Fibroblast of mammary gland (primary cell): ENCODE measurements at regions not wholly inside any gene's neighbourhood (a gene's known extent, or its start where the extent isn't known, plus 50 kb on each side); places are given as distances from the start of the nearest gene placed in this dataset.
A peak's percentile ranks its signal among the peaks of the same experiment; 100 is the strongest.

Experiments used
- DNase-seq: peaks from one replicate; pipeline ENCODE4 v3.0.0-alpha.2; 2010; ENCODE audit warnings: low read depth
- H3K4me3 ChIP-seq: 2 replicates; pipeline ENCODE4 v1.5.1; 2011; ENCODE audit warnings: low read depth, mild to moderate bottlenecking, low read length, moderate library complexity; ENCODE audit not compliant: control insufficient read depth
- CTCF ChIP-seq: conservative IDR thresholded peaks from 2 replicates; pipeline ENCODE4 v1.5.1; 2011; ENCODE audit warnings: low read depth, low read length, inconsistent platforms; ENCODE audit not compliant: control insufficient read depth, insufficient read depth

- TF ChIP-seq CTCF = no peak
- no peak overlapping the region for H3K4me3 ChIP-seq
- no peak for DNase-seq
Measured at GRCh38 chr6:95228636-95229035, 348.7 kb upstream of the MANEA start.

- DNase-seq = peak; percentile 37
- no peak overlapping the region for H3K4me3 ChIP-seq
- no peak for TF ChIP-seq CTCF
Measured at GRCh38 chr6:95230071-95230740, 347.1 kb upstream of the MANEA start.

GRCh38 chr6:95231416-95231815 lies 345.9 kb upstream of the MANEA start:
- no peak for TF ChIP-seq CTCF
- H3K4me3 ChIP-seq = no peak overlapping the region
- DNase-seq = no peak

GRCh38 chr6:95232446-95232845 lies 344.9 kb upstream of the MANEA start:
- DNase-seq = peak; percentile 35
- no peak for TF ChIP-seq CTCF

GRCh38 chr6:95233879-95234278 lies 343.5 kb upstream of the MANEA start:
- no peak for TF ChIP-seq CTCF
- no peak for DNase-seq
- no peak overlapping the region for H3K4me3 ChIP-seq

More at GRCh38 chr6:95232446-95232845, 344.9 kb upstream of the MANEA start:
- H3K4me3 ChIP-seq = no peak overlapping the region

GRCh38 chr6:95240514-95240913 lies 336.8 kb upstream of the MANEA start:
- H3K4me3 ChIP-seq = no peak overlapping the region
- TF ChIP-seq CTCF = no peak
- DNase-seq = peak; percentile 24

GRCh38 chr6:95242560-95242959 lies 334.8 kb upstream of the MANEA start:
- no peak for DNase-seq
- no peak overlapping the region for H3K4me3 ChIP-seq
- TF ChIP-seq CTCF = no peak
